ENCODE measurements at regions not wholly inside any gene's neighbourhood (a gene's known extent, or its start where the extent isn't known, plus 50 kb on each side); places are given as distances from the start of the nearest gene placed in this dataset.
"Not testable (repeated sequence)": the region's sequence is repeated elsewhere in the genome, so short reads cannot be mapped to it uniquely, and the experiment has no call there.

DNA sequence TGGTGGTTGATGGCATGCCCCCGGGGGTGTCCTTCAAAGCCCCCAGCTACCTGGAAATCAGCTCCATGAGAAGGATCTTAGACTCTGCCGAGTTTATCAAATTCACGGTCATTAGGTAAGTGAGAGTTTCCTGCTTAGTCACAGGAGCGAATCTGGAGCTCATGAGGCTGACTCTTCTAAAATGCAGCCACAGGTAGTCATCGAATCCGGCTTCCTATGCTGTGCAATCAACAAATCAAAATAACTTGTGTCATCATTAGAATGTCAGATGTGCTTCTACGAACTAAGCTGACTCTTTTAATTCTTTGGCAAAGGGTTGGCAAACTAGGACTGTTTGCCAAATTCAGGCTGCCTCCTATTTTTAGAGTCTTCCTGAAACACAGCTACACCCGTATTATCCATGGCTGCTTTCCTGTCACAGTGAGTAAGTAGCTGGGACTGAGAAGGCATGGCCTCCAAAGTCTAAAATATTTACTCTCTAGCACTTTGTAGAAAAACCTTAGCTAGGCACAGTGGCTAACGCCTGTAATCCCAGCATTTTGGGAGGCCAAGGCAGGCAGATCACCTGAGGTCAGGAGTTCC, 108.0 kb downstream of the NSUN5 start:
- H3K36me3 ChIP-seq (ENCODE audit: insufficient read depth, low read length, poor library complexity, severe bottlenecking); intact Hi-C loops (cut with micrococcal nuclease; ENCODE audit: unreplicated experiment); H3K4me3 ChIP-seq (ENCODE audit: low read depth, low read length, poor library complexity, severe bottlenecking); CTCF ChIA-PET; DNase-seq (ENCODE audit: low spot score); H3K4me1 ChIP-seq (ENCODE audit: insufficient read depth, low read length, poor library complexity, severe bottlenecking); H3K9me3 ChIP-seq (ENCODE audit: low read depth, low read length, poor library complexity, severe bottlenecking); H3K27me3 ChIP-seq (replicated peaks; ENCODE audit: insufficient read depth, low read depth, low read length, poor library complexity); H3K27ac ChIP-seq (ENCODE audit: low read depth, low read length, poor library complexity, severe bottlenecking); POLR2A ChIA-PET (ENCODE audit: low non-redundant PET): not testable (repeated sequence)
- BruUV-seq (replicated peaks) = TSS peak; percentile 38

DNA sequence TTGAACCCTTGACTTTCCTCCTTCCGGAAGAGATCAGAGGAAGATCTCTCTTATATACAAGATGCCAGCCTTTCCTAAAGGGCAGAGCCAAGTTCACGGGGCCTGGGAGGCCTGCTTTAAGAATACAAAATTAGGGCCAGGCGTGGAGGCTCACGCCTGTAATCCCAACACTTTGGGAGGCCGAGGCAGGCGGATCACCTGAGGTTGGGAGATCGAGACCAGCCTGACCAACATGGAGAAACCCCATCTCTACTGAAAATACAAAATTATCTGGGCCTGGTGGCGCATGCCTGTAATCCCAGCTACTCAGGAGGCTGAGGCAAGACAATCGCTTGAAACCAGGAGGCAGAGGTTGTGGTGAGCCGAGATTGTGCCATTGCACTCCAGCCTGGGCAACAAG, 108.2 kb upstream of the SPDYE9 start:
- H3K4me1 ChIP-seq (ENCODE audit: insufficient read depth, low read length, poor library complexity, severe bottlenecking); H3K4me3 ChIP-seq (ENCODE audit: low read depth, low read length, poor library complexity, severe bottlenecking); H3K27me3 ChIP-seq (replicated peaks; ENCODE audit: insufficient read depth, low read depth, low read length, poor library complexity); DNase-seq (ENCODE audit: low spot score); H3K27ac ChIP-seq (ENCODE audit: low read depth, low read length, poor library complexity, severe bottlenecking); H3K9me3 ChIP-seq (ENCODE audit: low read depth, low read length, poor library complexity, severe bottlenecking); POLR2A ChIA-PET (ENCODE audit: low non-redundant PET); BruUV-seq (replicated peaks); CTCF ChIA-PET; intact Hi-C loops (cut with micrococcal nuclease; ENCODE audit: unreplicated experiment); H3K36me3 ChIP-seq (ENCODE audit: insufficient read depth, low read length, poor library complexity, severe bottlenecking): not testable (repeated sequence)

DNA sequence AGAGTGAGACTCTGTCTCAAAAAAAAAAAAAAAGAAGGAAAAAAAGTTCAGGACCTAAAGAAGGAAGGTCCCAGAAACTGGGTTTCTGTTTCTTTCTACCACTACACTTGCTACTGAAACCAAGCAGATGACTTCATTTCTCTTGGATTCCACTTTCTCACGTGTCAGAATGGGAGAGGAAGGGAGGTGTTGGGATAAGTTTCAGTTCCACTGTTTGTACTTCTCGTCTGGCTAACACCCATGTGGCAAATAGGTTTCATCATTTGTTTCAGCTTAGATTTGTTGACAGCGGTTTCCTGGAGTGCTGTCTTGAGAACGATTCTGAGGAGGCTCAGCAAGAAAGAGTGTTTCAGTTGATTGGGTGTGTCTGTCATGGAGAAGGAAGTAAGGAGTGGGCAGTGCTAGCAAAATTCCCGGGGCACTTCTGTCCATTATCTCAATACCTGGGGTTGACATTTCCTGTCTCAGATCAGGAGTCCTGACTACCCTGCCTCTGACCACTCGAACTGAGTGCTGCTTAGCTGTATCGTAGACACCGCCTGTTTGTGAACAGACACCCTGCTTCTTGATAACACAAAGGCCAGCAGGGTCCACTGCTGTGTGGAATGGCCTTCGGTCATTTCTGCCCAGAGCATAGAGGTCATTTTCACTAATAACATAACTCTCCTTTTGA, 104.8 kb upstream of the SPDYE9 start:
- TSS peak; percentile 27 for BruUV-seq (replicated peaks)
- CTCF ChIA-PET = not testable (repeated sequence)

DNA sequence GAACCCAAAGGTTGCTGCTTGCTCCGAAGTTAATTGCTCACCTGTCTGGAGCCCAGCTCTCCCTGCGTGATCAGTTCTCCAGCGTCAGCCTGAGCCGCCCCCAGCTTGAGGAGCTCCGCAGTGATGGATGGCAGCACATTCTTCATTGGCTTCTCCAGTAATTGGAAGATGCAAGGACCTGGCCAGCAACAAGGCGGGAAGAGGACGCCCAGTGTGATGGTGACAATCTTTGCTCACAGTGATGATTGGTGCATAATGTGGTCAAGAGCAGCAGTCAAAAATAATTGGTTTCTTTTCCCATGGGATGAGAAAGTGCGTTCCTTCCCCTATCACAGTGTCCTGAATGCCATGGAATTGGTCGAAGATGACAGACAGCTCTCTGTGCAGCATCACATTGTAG, 102.4 kb upstream of the SPDYE9 start:
- BruUV-seq (replicated peaks); intact Hi-C loops (cut with micrococcal nuclease; ENCODE audit: unreplicated experiment): not testable (repeated sequence)

More for the DNA sequence above, 104.8 kb upstream of the SPDYE9 start:
- DNase-seq (ENCODE audit: low spot score); H3K27me3 ChIP-seq (replicated peaks; ENCODE audit: insufficient read depth, low read depth, low read length, poor library complexity); H3K4me1 ChIP-seq (ENCODE audit: insufficient read depth, low read length, poor library complexity, severe bottlenecking); H3K27ac ChIP-seq (ENCODE audit: low read depth, low read length, poor library complexity, severe bottlenecking); H3K4me3 ChIP-seq (ENCODE audit: low read depth, low read length, poor library complexity, severe bottlenecking); H3K36me3 ChIP-seq (ENCODE audit: insufficient read depth, low read length, poor library complexity, severe bottlenecking); POLR2A ChIA-PET (ENCODE audit: low non-redundant PET); H3K9me3 ChIP-seq (ENCODE audit: low read depth, low read length, poor library complexity, severe bottlenecking); intact Hi-C loops (cut with micrococcal nuclease; ENCODE audit: unreplicated experiment): not testable (repeated sequence)

GRCh38 chr7:73186589-73187309, 100.9 kb upstream of the SPDYE9 start:
- H3K36me3 ChIP-seq (ENCODE audit: insufficient read depth, low read length, poor library complexity, severe bottlenecking); H3K27ac ChIP-seq (ENCODE audit: low read depth, low read length, poor library complexity, severe bottlenecking); H3K9me3 ChIP-seq (ENCODE audit: low read depth, low read length, poor library complexity, severe bottlenecking); DNase-seq (ENCODE audit: low spot score); CTCF ChIA-PET; H3K4me3 ChIP-seq (ENCODE audit: low read depth, low read length, poor library complexity, severe bottlenecking); intact Hi-C loops (cut with micrococcal nuclease; ENCODE audit: unreplicated experiment); H3K4me1 ChIP-seq (ENCODE audit: insufficient read depth, low read length, poor library complexity, severe bottlenecking); H3K27me3 ChIP-seq (replicated peaks; ENCODE audit: insufficient read depth, low read depth, low read length, poor library complexity); BruUV-seq (replicated peaks); POLR2A ChIA-PET (ENCODE audit: low non-redundant PET): not testable (repeated sequence)

More for the DNA sequence above, 102.4 kb upstream of the SPDYE9 start:
- H3K9me3 ChIP-seq (ENCODE audit: low read depth, low read length, poor library complexity, severe bottlenecking); H3K4me3 ChIP-seq (ENCODE audit: low read depth, low read length, poor library complexity, severe bottlenecking); POLR2A ChIA-PET (ENCODE audit: low non-redundant PET); DNase-seq (ENCODE audit: low spot score); H3K4me1 ChIP-seq (ENCODE audit: insufficient read depth, low read length, poor library complexity, severe bottlenecking); H3K36me3 ChIP-seq (ENCODE audit: insufficient read depth, low read length, poor library complexity, severe bottlenecking); H3K27me3 ChIP-seq (replicated peaks; ENCODE audit: insufficient read depth, low read depth, low read length, poor library complexity); CTCF ChIA-PET; H3K27ac ChIP-seq (ENCODE audit: low read depth, low read length, poor library complexity, severe bottlenecking): not testable (repeated sequence)

DNA sequence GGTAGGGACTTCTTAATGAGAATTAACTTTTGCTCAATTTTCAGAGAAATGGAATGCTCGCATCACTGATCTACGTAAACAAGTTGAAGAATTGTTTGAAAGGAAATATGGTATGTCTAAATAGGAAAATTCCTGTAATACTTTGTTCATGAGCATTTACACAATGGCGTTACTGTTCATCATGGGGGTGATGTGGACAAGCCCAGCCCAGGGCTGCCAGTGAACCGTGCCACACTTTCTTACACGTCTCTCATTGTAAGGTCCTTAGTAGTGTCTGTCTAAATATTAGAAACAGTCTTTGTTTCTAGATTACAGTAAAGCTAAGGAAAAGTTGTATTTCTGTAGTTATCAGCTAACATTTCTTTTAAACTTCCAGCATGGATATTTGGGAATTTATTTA, 91.0 kb upstream of the SPDYE9 start:
- H3K4me1 ChIP-seq (ENCODE audit: insufficient read depth, low read length, poor library complexity, severe bottlenecking); POLR2A ChIA-PET (ENCODE audit: low non-redundant PET); H3K27me3 ChIP-seq (replicated peaks; ENCODE audit: insufficient read depth, low read depth, low read length, poor library complexity); intact Hi-C loops (cut with micrococcal nuclease; ENCODE audit: unreplicated experiment); H3K9me3 ChIP-seq (ENCODE audit: low read depth, low read length, poor library complexity, severe bottlenecking); H3K36me3 ChIP-seq (ENCODE audit: insufficient read depth, low read length, poor library complexity, severe bottlenecking); BruUV-seq (replicated peaks); CTCF ChIA-PET; H3K27ac ChIP-seq (ENCODE audit: low read depth, low read length, poor library complexity, severe bottlenecking); DNase-seq (ENCODE audit: low spot score); H3K4me3 ChIP-seq (ENCODE audit: low read depth, low read length, poor library complexity, severe bottlenecking): not testable (repeated sequence)

DNA sequence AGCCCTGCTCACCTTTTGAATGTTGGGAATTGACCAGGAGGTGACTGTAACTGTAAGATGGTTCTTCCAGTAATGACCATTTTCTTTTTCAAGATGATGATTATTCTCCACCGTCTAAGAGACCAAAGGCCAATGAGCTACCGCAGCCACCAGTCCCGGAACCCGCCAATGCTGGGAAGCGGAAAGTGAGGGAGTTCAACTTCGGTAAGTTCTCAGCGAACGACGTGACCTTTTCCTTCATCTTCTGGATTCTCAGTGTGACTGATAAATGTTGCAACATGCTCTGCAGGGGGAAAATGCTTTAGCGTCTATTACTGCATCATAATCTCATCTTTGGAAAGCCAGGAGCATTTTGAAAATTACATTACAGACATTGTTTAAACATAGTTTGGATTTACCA, 89.5 kb upstream of the SPDYE9 start:
- H3K4me1 ChIP-seq (ENCODE audit: insufficient read depth, low read length, poor library complexity, severe bottlenecking); H3K9me3 ChIP-seq (ENCODE audit: low read depth, low read length, poor library complexity, severe bottlenecking); BruUV-seq (replicated peaks); DNase-seq (ENCODE audit: low spot score); H3K4me3 ChIP-seq (ENCODE audit: low read depth, low read length, poor library complexity, severe bottlenecking); intact Hi-C loops (cut with micrococcal nuclease; ENCODE audit: unreplicated experiment); CTCF ChIA-PET; H3K27ac ChIP-seq (ENCODE audit: low read depth, low read length, poor library complexity, severe bottlenecking); H3K36me3 ChIP-seq (ENCODE audit: insufficient read depth, low read length, poor library complexity, severe bottlenecking); POLR2A ChIA-PET (ENCODE audit: low non-redundant PET); H3K27me3 ChIP-seq (replicated peaks; ENCODE audit: insufficient read depth, low read depth, low read length, poor library complexity): not testable (repeated sequence)

All from A673 (cell line).